ENCODE measurements at regions not wholly inside any gene's neighbourhood (a gene's known extent, or its start where the extent isn't known, plus 50 kb on each side); places are given as distances from the start of the nearest gene placed in this dataset.
"Not testable (repeated sequence)": the region's sequence is repeated elsewhere in the genome, so short reads cannot be mapped to it uniquely, and the experiment has no call there.

GRCh38 chr9:31519011-31519410, 865.4 kb upstream of the ACO1 start:
- Mint-ChIP-seq H3K9me3 (peaks cover 8% of the 10 kb centered on the region), H3K36me3 (ENCODE audit: insufficient read depth) (no peaks in the 10 kb centered on the region), H3K27me3 (ENCODE audit: low read depth) (no peaks in the 10 kb centered on the region), H3K4me3 (no peak overlapping the region), H3K4me1 (ENCODE audit: low read depth) (peaks cover 11% of the 10 kb centered on the region)
- DNase-seq (no peak), ATAC-seq (peak; percentile 46)

- Mint-ChIP-seq H3K4me1 (ENCODE audit: low read depth) (peaks cover 11% of the 10 kb centered on the region), H3K9me3 (peaks cover 8% of the 10 kb centered on the region), H3K27me3 (ENCODE audit: low read depth) (no peaks in the 10 kb centered on the region), H3K4me3 (no peak overlapping the region), H3K36me3 (ENCODE audit: insufficient read depth) (no peaks in the 10 kb centered on the region)
- ATAC-seq (no peak), DNase-seq (no peak)
Measured at GRCh38 chr9:31519424-31519823, 865.0 kb upstream of the ACO1 start.

- H3K36me3 Mint-ChIP-seq (ENCODE audit: insufficient read depth), result no peaks in the 10 kb centered on the region
- ATAC-seq, result no peak
- H3K4me1 Mint-ChIP-seq (ENCODE audit: low read depth), result peaks cover 11% of the 10 kb centered on the region
- H3K9me3 Mint-ChIP-seq, result peaks cover 8% of the 10 kb centered on the region
- no peak for DNase-seq
- no peak overlapping the region for H3K4me3 Mint-ChIP-seq
- no peaks in the 10 kb centered on the region for H3K27me3 Mint-ChIP-seq (ENCODE audit: low read depth)
Measured at GRCh38 chr9:31519826-31520225, 864.6 kb upstream of the ACO1 start.

GRCh38 chr9:31520301-31521085, 864.0 kb upstream of the ACO1 start:
- peaks cover 11% of the 10 kb centered on the region for H3K4me1 Mint-ChIP-seq (ENCODE audit: low read depth)
- no peak overlapping the region for H3K4me3 Mint-ChIP-seq
- DNase-seq, result no peak
- H3K36me3 Mint-ChIP-seq (ENCODE audit: insufficient read depth), result no peaks in the 10 kb centered on the region
- H3K27me3 Mint-ChIP-seq (ENCODE audit: low read depth), result no peaks in the 10 kb centered on the region
- H3K9me3 Mint-ChIP-seq, result peaks cover 8% of the 10 kb centered on the region
- no peak for ATAC-seq

- Mint-ChIP-seq H3K9me3 (no peaks in the 10 kb centered on the region), H3K4me3 (no peak overlapping the region), H3K36me3 (ENCODE audit: insufficient read depth) (no peaks in the 10 kb centered on the region), H3K27me3 (ENCODE audit: low read depth) (no peaks in the 10 kb centered on the region), H3K4me1 (ENCODE audit: low read depth) (no peaks in the 10 kb centered on the region)
- ATAC-seq (no peak), DNase-seq (no peak)
Measured at GRCh38 chr9:31535651-31536050, 848.8 kb upstream of the ACO1 start.

- DNase-seq (no peak), ATAC-seq (no peak)
- H3K9me3 Mint-ChIP-seq, result no peaks in the 10 kb centered on the region
- H3K4me1 Mint-ChIP-seq (ENCODE audit: low read depth), result peaks cover under 1% of the 10 kb centered on the region
- H3K4me3 Mint-ChIP-seq, result no peak overlapping the region
- no peaks in the 10 kb centered on the region for H3K27me3 Mint-ChIP-seq (ENCODE audit: low read depth)
- H3K36me3 Mint-ChIP-seq (ENCODE audit: insufficient read depth), result no peaks in the 10 kb centered on the region
Measured at GRCh38 chr9:31536471-31536870, 848.0 kb upstream of the ACO1 start.

- Mint-ChIP-seq H3K9me3 (no peaks in the 10 kb centered on the region), H3K4me3 (no peak overlapping the region), H3K27me3 (ENCODE audit: low read depth) (no peaks in the 10 kb centered on the region), H3K4me1 (ENCODE audit: low read depth) (peaks cover 12% of the 10 kb centered on the region), H3K36me3 (ENCODE audit: insufficient read depth) (no peaks in the 10 kb centered on the region)
- no peak for DNase-seq
- ATAC-seq, result no peak
Measured at GRCh38 chr9:31541721-31542281, 842.6 kb upstream of the ACO1 start.

GRCh38 chr9:31542384-31543055, 841.9 kb upstream of the ACO1 start:
- Mint-ChIP-seq H3K27me3 (ENCODE audit: low read depth) (no peaks in the 10 kb centered on the region), H3K4me1 (ENCODE audit: low read depth) (peaks cover 12% of the 10 kb centered on the region), H3K36me3 (ENCODE audit: insufficient read depth) (no peaks in the 10 kb centered on the region), H3K9me3 (no peaks in the 10 kb centered on the region), H3K4me3 (no peak overlapping the region)
- DNase-seq, result no peak
- peak; percentile 90 to 96 for ATAC-seq

GRCh38 chr9:31554941-31555340, 829.5 kb upstream of the ACO1 start:
- DNase-seq, result no peak
- ATAC-seq, result no peak
- Mint-ChIP-seq H3K4me3 (no peak overlapping the region), H3K9me3 (no peaks in the 10 kb centered on the region), H3K4me1 (ENCODE audit: low read depth) (no peaks in the 10 kb centered on the region), H3K27me3 (ENCODE audit: low read depth) (no peaks in the 10 kb centered on the region), H3K36me3 (ENCODE audit: insufficient read depth) (no peaks in the 10 kb centered on the region)

GRCh38 chr9:31556667-31557463, 827.6 kb upstream of the ACO1 start:
- Mint-ChIP-seq H3K27me3 (ENCODE audit: low read depth) (no peaks in the 10 kb centered on the region), H3K4me3 (no peak overlapping the region), H3K9me3 (no peaks in the 10 kb centered on the region), H3K4me1 (ENCODE audit: low read depth) (no peaks in the 10 kb centered on the region), H3K36me3 (ENCODE audit: insufficient read depth) (no peaks in the 10 kb centered on the region)
- ATAC-seq (no peak), DNase-seq (no peak)

- ATAC-seq; H3K27me3 Mint-ChIP-seq (ENCODE audit: low read depth): not testable (repeated sequence)
Measured at GRCh38 chr9:31572190-31572589, 812.3 kb upstream of the ACO1 start.

GRCh38 chr9:31573561-31573960, 810.9 kb upstream of the ACO1 start:
- Mint-ChIP-seq H3K4me1 (ENCODE audit: low read depth) (peaks cover 4% of the 10 kb centered on the region), H3K9me3 (peaks cover 5% of the 10 kb centered on the region), H3K27me3 (ENCODE audit: low read depth) (no peaks in the 10 kb centered on the region), H3K4me3 (no peak overlapping the region), H3K36me3 (ENCODE audit: insufficient read depth) (no peaks in the 10 kb centered on the region)
- DNase-seq (no peak), ATAC-seq (no peak)

More at GRCh38 chr9:31572190-31572589, 812.3 kb upstream of the ACO1 start:
- not testable (repeated sequence) for H3K4me1 Mint-ChIP-seq (ENCODE audit: low read depth); H3K36me3 Mint-ChIP-seq (ENCODE audit: insufficient read depth); H3K4me3 Mint-ChIP-seq; DNase-seq; H3K9me3 Mint-ChIP-seq

GRCh38 chr9:31574006-31574765, 810.3 kb upstream of the ACO1 start:
- H3K9me3 Mint-ChIP-seq, result peaks cover 5% of the 10 kb centered on the region
- no peaks in the 10 kb centered on the region for H3K36me3 Mint-ChIP-seq (ENCODE audit: insufficient read depth)
- no peak overlapping the region for H3K4me3 Mint-ChIP-seq

GRCh38 chr9:31582071-31582470, 802.4 kb upstream of the ACO1 start:
- no peaks in the 10 kb centered on the region for H3K36me3 Mint-ChIP-seq (ENCODE audit: insufficient read depth)
- DNase-seq, result no peak
- H3K4me3 Mint-ChIP-seq, result no peak overlapping the region
- no peaks in the 10 kb centered on the region for H3K27me3 Mint-ChIP-seq (ENCODE audit: low read depth)
- no peak for ATAC-seq
- no peaks in the 10 kb centered on the region for H3K9me3 Mint-ChIP-seq
- no peaks in the 10 kb centered on the region for H3K4me1 Mint-ChIP-seq (ENCODE audit: low read depth)

More at GRCh38 chr9:31574006-31574765, 810.3 kb upstream of the ACO1 start:
- Mint-ChIP-seq H3K27me3 (ENCODE audit: low read depth) (no peaks in the 10 kb centered on the region), H3K4me1 (ENCODE audit: low read depth) (peaks cover 4% of the 10 kb centered on the region)
- ATAC-seq (no peak), DNase-seq (no peak)

Data from activated T-cell treated with anti-CD3 and anti-CD28 coated beads, Interleukin-2, amount 50 U/mL, for 4 hours (primary cell).